Stimulated activated CD4-positive, alpha-beta T cell treated with anti-CD3 and anti-CD28 coated beads, Interleukin-2, amount 100 ng/mL, for 48 hours (primary cell): ENCODE measurements at regions not wholly inside any gene's neighbourhood (a gene's known extent, or its start where the extent isn't known, plus 50 kb on each side); places are given as distances from the start of the nearest gene placed in this dataset.

ENCODE experiments used
- DNase-seq, 2 donors: peaks; one replicate each; pipeline ENCODE4 v3.0.0-alpha.2; 2020

GRCh38 chr4:124594945-124595344 lies 117.6 kb downstream of the ANKRD50 start:
- no peak for DNase-seq

GRCh38 chr4:124596816-124597215 lies 115.7 kb downstream of the ANKRD50 start:
- no peak for DNase-seq

GRCh38 chr4:124610211-124610610 lies 102.3 kb downstream of the ANKRD50 start:
- no peak for DNase-seq
